ENCODE measurements at regions not wholly inside any gene's neighbourhood (a gene's known extent, or its start where the extent isn't known, plus 50 kb on each side); places are given as distances from the start of the nearest gene placed in this dataset.

DNA sequence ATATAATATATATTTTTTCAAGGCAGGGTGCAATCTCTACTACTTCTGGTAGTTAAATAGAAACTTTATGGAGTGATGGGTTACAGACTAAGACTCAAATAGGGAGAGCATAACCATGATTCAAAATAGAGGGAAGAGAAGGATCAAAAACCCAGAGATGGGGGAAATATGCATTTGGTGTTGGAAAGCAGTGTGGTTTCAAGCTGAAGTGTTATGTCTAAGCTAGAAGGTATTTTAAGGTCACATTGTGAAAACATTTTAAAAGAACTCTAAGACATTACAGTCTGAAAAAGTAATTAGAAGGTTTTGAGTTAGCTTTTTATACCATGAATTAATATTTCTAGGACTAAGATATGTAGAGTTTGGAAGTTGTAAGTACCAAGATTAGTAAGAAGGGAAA, 2741.4 kb downstream of the PCDH9 start:
- Histone ChIP-seq H3K4me2 (ENCODE audit: low read depth, low read length, poor library complexity, severe bottlenecking) (no peak overlapping the region), H3K36me3 (ENCODE audit: low read length) (no peaks in the 10 kb centered on the region), H3K27me3 (ENCODE audit: low read length) (no peaks in the 10 kb centered on the region), H2AFZ (ENCODE audit: low read depth, low read length, severe bottlenecking) (peak overlapping the region; percentile 41), H3K27ac (ENCODE audit: low read depth, low read length) (no peak overlapping the region), H4K20me1 (ENCODE audit: low read depth, low read length) (no peaks in the 10 kb centered on the region), H3K79me2 (ENCODE audit: insufficient read depth, low read length) (no peaks in the 10 kb centered on the region), H3K4me3 (ENCODE audit: insufficient read depth, low read length, poor library complexity, severe bottlenecking) (no peak overlapping the region), H3K9ac (ENCODE audit: low read length) (no peak overlapping the region), H3K9me3 (ENCODE audit: insufficient read depth, low read length) (no peaks in the 10 kb centered on the region), H3K9me2 (replicated peaks; ENCODE audit: insufficient read depth, low read length) (no peaks in the 10 kb centered on the region), H3F3A (ENCODE audit: insufficient read depth) (no peaks in the 10 kb centered on the region)
- TF ChIP-seq CTCF (IDR thresholded peaks at IDR 0.05; ENCODE audit: insufficient read depth, low read length, poor library complexity, severe bottlenecking) (no peak), EZH2phosphoT487 (conservative IDR thresholded peaks at IDR 0.05; ENCODE audit: low read length) (no peak)

DNA sequence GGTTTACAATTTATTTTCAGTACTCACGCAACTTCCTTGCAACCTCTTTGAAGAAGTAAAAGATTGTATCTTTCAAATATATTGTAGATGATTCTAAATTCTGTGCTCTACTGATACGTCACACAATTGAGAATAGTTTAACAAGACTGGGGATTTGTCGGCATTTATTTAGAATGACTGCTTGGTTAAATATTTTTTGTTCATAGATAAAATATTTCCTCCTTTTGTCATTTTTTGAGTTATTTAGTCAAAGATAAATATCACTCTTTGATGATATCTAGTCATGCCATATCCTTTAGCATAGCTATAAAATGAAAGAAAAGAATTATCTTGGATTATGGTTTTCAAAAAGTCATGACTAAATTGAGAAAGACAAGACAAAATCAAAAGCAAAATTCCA, 2747.8 kb downstream of the PCDH9 start:
- Histone ChIP-seq H3F3A (ENCODE audit: insufficient read depth) (no peaks in the 10 kb centered on the region), H4K20me1 (ENCODE audit: low read depth, low read length) (no peaks in the 10 kb centered on the region), H3K79me2 (ENCODE audit: insufficient read depth, low read length) (no peaks in the 10 kb centered on the region), H2AFZ (ENCODE audit: low read depth, low read length, severe bottlenecking) (no peak overlapping the region), H3K9ac (ENCODE audit: low read length) (no peak overlapping the region), H3K27ac (ENCODE audit: low read depth, low read length) (no peak overlapping the region), H3K27me3 (ENCODE audit: low read length) (no peaks in the 10 kb centered on the region), H3K9me2 (replicated peaks; ENCODE audit: insufficient read depth, low read length) (no peaks in the 10 kb centered on the region), H3K9me3 (ENCODE audit: insufficient read depth, low read length) (no peaks in the 10 kb centered on the region), H3K4me3 (ENCODE audit: insufficient read depth, low read length, poor library complexity, severe bottlenecking) (no peak overlapping the region), H3K4me2 (ENCODE audit: low read depth, low read length, poor library complexity, severe bottlenecking) (no peak overlapping the region), H3K36me3 (ENCODE audit: low read length) (no peaks in the 10 kb centered on the region)
- no peak for TF ChIP-seq CTCF (IDR thresholded peaks at IDR 0.05; ENCODE audit: insufficient read depth, low read length, poor library complexity, severe bottlenecking)
- TF ChIP-seq EZH2phosphoT487 (conservative IDR thresholded peaks at IDR 0.05; ENCODE audit: low read length) = no peak

- no peak overlapping the region for H3K4me2 ChIP-seq (ENCODE audit: low read depth, low read length, poor library complexity, severe bottlenecking)
Observed at GRCh38 chr13:64480672-64481071, 2749.5 kb downstream of the PCDH9 start.

More at GRCh38 chr13:64480672-64481071, 2749.5 kb downstream of the PCDH9 start:
- H3F3A ChIP-seq (ENCODE audit: insufficient read depth) = no peaks in the 10 kb centered on the region
- no peak overlapping the region for H3K27ac ChIP-seq (ENCODE audit: low read depth, low read length)
- no peaks in the 10 kb centered on the region; the same call in 1 of the 2 replicates for H3K9me3 ChIP-seq (ENCODE audit: insufficient read depth, low read length)
- no peak overlapping the region for H3K4me3 ChIP-seq (ENCODE audit: insufficient read depth, low read length, poor library complexity, severe bottlenecking)
- H3K79me2 ChIP-seq (ENCODE audit: insufficient read depth, low read length) = no peaks in the 10 kb centered on the region
- no peaks in the 10 kb centered on the region for H3K36me3 ChIP-seq (ENCODE audit: low read length)
- H3K9ac ChIP-seq (ENCODE audit: low read length) = no peak overlapping the region
- H3K27me3 ChIP-seq (ENCODE audit: low read length) = no peaks in the 10 kb centered on the region
- peak overlapping the region; percentile 85 for H2AFZ ChIP-seq (ENCODE audit: low read depth, low read length, severe bottlenecking)
- H4K20me1 ChIP-seq (ENCODE audit: low read depth, low read length) = no peaks in the 10 kb centered on the region
- H3K9me2 ChIP-seq (replicated peaks; ENCODE audit: insufficient read depth, low read length) = no peaks in the 10 kb centered on the region
- TF ChIP-seq CTCF (IDR thresholded peaks at IDR 0.05; ENCODE audit: insufficient read depth, low read length, poor library complexity, severe bottlenecking) = no peak

All from SU-DHL-6 (cell line).